ENCODE measurements at regions not wholly inside any gene's neighbourhood (a gene's known extent, or its start where the extent isn't known, plus 50 kb on each side); places are given as distances from the start of the nearest gene placed in this dataset.
"Not testable (repeated sequence)": the region's sequence is repeated elsewhere in the genome, so short reads cannot be mapped to it uniquely, and the experiment has no call there.

- no peaks in the 10 kb centered on the region for H3K27me3 ChIP-seq (ENCODE audit: insufficient read depth, low read depth)
- no peak overlapping the region for H3K4me2 ChIP-seq
- no peak for TF ChIP-seq CTCF (conservative IDR thresholded peaks at IDR 0.05; ENCODE audit: low read depth, low read length)
- H3K9ac ChIP-seq: no peak overlapping the region
- no peaks in the 10 kb centered on the region for H3K4me1 ChIP-seq (ENCODE audit: low read depth, poor library complexity, severe bottlenecking)
- no peaks in the 10 kb centered on the region for H4K20me1 ChIP-seq (ENCODE audit: insufficient read depth)
- no peaks in the 10 kb centered on the region for H3K79me2 ChIP-seq (ENCODE audit: insufficient read depth, low read depth)
- H2AFZ ChIP-seq (ENCODE audit: low read depth): no peak overlapping the region
- H3K36me3 ChIP-seq (ENCODE audit: insufficient read depth): no peaks in the 10 kb centered on the region
- H3K4me3 ChIP-seq (IDR thresholded peaks at IDR 0.05; ENCODE audit: insufficient read depth, low read depth, low read length): no peak overlapping the region
- no peak overlapping the region for H3K27ac ChIP-seq
These were observed 258.1 kb downstream of the PCNX1 start for GRCh38 chr14:71165121-71166031.

- TF ChIP-seq CTCF (conservative IDR thresholded peaks at IDR 0.05; ENCODE audit: low read depth, low read length): no peak
- Histone ChIP-seq H3K27ac (no peak overlapping the region), H3K4me2 (no peak overlapping the region), H4K20me1 (ENCODE audit: insufficient read depth) (no peaks in the 10 kb centered on the region), H3K79me2 (ENCODE audit: insufficient read depth, low read depth) (no peaks in the 10 kb centered on the region), H3K4me3 (IDR thresholded peaks at IDR 0.05; ENCODE audit: insufficient read depth, low read depth, low read length) (no peak overlapping the region), H2AFZ (ENCODE audit: low read depth) (no peak overlapping the region), H3K4me1 (ENCODE audit: low read depth, poor library complexity, severe bottlenecking) (no peaks in the 10 kb centered on the region), H3K36me3 (ENCODE audit: insufficient read depth) (no peaks in the 10 kb centered on the region), H3K9ac (no peak overlapping the region), H3K27me3 (ENCODE audit: insufficient read depth, low read depth) (no peaks in the 10 kb centered on the region)
These were observed 259.1 kb downstream of the PCNX1 start for GRCh38 chr14:71166180-71166837.

- not testable (repeated sequence) for H3K4me3 ChIP-seq (IDR thresholded peaks at IDR 0.05; ENCODE audit: insufficient read depth, low read depth, low read length); H3K4me2 ChIP-seq; H3K9ac ChIP-seq; H3K27me3 ChIP-seq (ENCODE audit: insufficient read depth, low read depth); H3K36me3 ChIP-seq (ENCODE audit: insufficient read depth); H3K79me2 ChIP-seq (ENCODE audit: insufficient read depth, low read depth); H3K27ac ChIP-seq; H2AFZ ChIP-seq (ENCODE audit: low read depth); H3K4me1 ChIP-seq (ENCODE audit: low read depth, poor library complexity, severe bottlenecking); H4K20me1 ChIP-seq (ENCODE audit: insufficient read depth)
These were observed 260.2 kb downstream of the PCNX1 start for GRCh38 chr14:71167325-71167950.

- H3K9ac ChIP-seq; H3K4me1 ChIP-seq (ENCODE audit: low read depth, poor library complexity, severe bottlenecking); H4K20me1 ChIP-seq (ENCODE audit: insufficient read depth); H3K4me3 ChIP-seq (IDR thresholded peaks at IDR 0.05; ENCODE audit: insufficient read depth, low read depth, low read length); H3K36me3 ChIP-seq (ENCODE audit: insufficient read depth); H3K27me3 ChIP-seq (ENCODE audit: insufficient read depth, low read depth); H3K27ac ChIP-seq; H3K4me2 ChIP-seq; H3K79me2 ChIP-seq (ENCODE audit: insufficient read depth, low read depth); H2AFZ ChIP-seq (ENCODE audit: low read depth): not testable (repeated sequence)
These were observed 260.9 kb downstream of the PCNX1 start for GRCh38 chr14:71168161-71168560.

- H3K4me2 ChIP-seq: no peak overlapping the region
- H3K9ac ChIP-seq: no peak overlapping the region
- H3K36me3 ChIP-seq (ENCODE audit: insufficient read depth): no peaks in the 10 kb centered on the region
- no peak overlapping the region for H3K27ac ChIP-seq
- H3K4me1 ChIP-seq (ENCODE audit: low read depth, poor library complexity, severe bottlenecking): no peaks in the 10 kb centered on the region
- H2AFZ ChIP-seq (ENCODE audit: low read depth): no peak overlapping the region
- H4K20me1 ChIP-seq (ENCODE audit: insufficient read depth): no peaks in the 10 kb centered on the region
- H3K79me2 ChIP-seq (ENCODE audit: insufficient read depth, low read depth): no peaks in the 10 kb centered on the region
- no peaks in the 10 kb centered on the region for H3K27me3 ChIP-seq (ENCODE audit: insufficient read depth, low read depth)
- H3K4me3 ChIP-seq (IDR thresholded peaks at IDR 0.05; ENCODE audit: insufficient read depth, low read depth, low read length): no peak overlapping the region
- no peak for TF ChIP-seq CTCF (conservative IDR thresholded peaks at IDR 0.05; ENCODE audit: low read depth, low read length)
These were observed 261.5 kb downstream of the PCNX1 start for GRCh38 chr14:71168564-71169427.
